Neural cell (in vitro differentiated cells): ENCODE measurements at regions not wholly inside any gene's neighbourhood (a gene's known extent, or its start where the extent isn't known, plus 50 kb on each side); places are given as distances from the start of the nearest gene placed in this dataset.

Experiments used
- CTCF ChIP-seq: fragments of 450-650 bp; IDR thresholded peaks from 2 replicates; pipeline ENCODE4 v1.5.1; 2014; ENCODE audit warnings: antibody characterized with exemption, mild to moderate bottlenecking, moderate library complexity; ENCODE audit not compliant: poor library complexity, severe bottlenecking
- EZH2 ChIP-seq: fragments of 200-600, 300-800 bp; shearing (Covaris generic), sonication (generic); IDR thresholded peaks from 2 replicates; pipeline ENCODE4 v1.6.1; 2014; ENCODE audit warnings: antibody characterized with exemption, low read length, borderline replicate concordance, mild to moderate bottlenecking; ENCODE audit not compliant: insufficient read depth, poor library complexity, severe bottlenecking
- MXI1 ChIP-seq: fragments of 450-650 bp; conservative IDR thresholded peaks from 2 replicates; pipeline ENCODE4 v1.6.1; 2014; ENCODE audit warnings: antibody characterized with exemption, mild to moderate bottlenecking; ENCODE audit not compliant: poor library complexity, severe bottlenecking
- POLR2AphosphoS5 ChIP-seq: IDR thresholded peaks from 2 replicates; pipeline ENCODE4 v1.6.1; 2012
- RAD21 ChIP-seq: fragments of 450-650 bp; conservative IDR thresholded peaks from 2 replicates; pipeline ENCODE4 v1.6.1; 2014; ENCODE audit warnings: antibody characterized with exemption, mild to moderate bottlenecking, moderate library complexity
- TAF1 ChIP-seq: IDR thresholded peaks from 2 replicates; pipeline ENCODE4 v1.6.1; 2012; ENCODE audit warnings: low read depth

- TF ChIP-seq CTCF (no peak), EZH2 (no peak), TAF1 (no peak), POLR2AphosphoS5 (no peak), RAD21 (no peak), MXI1 (no peak)
These were observed 222.9 kb downstream of the PTEN start for GRCh38 chr10:88086187-88086960.
